NCI-H2107 treated with DMSO at 0.1 percent for 48 hours (cell line): ENCODE measurements at regions not wholly inside any gene's neighbourhood (a gene's known extent, or its start where the extent isn't known, plus 50 kb on each side); places are given as distances from the start of the nearest gene placed in this dataset.
A peak's percentile ranks its signal among the peaks of the same experiment; 100 is the strongest.

Experiments
- DNase-seq: peaks from one replicate; lab custom pipeline; 2025; ENCODE audit not compliant: unreplicated experiment; lab: John Stamatoyannopoulos, UW

DNA sequence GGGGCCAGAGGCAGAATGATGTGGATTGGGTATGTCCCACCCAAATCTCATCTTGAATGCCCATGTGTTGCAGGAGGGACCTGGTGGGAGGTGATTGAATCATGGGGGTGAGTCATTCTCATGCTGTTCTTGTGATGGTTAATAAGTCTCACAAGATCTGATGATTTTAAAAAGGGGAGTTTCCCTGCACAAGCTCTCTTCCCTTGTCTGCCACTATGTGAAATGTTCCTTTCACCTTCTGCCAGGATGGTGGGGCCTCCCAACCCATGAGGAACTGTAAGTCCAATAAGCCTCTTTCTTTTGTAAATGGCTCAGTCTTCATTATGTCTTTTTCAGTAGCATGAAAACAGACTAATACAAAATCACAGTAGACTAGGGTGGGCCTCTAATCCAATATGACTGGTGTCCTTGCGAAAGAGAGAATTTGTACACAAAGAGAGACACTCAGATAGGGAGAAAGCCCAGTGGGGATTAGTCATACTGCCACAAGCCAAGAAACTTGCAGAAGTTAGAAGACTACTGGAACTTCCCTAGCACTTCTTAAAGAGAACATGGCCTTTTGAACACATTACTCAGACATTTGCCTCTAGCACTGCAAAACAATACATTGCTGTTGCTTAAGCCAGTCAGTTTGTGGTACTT, 68.4 kb downstream of the ANXA1 start:
- no peak for DNase-seq

DNA sequence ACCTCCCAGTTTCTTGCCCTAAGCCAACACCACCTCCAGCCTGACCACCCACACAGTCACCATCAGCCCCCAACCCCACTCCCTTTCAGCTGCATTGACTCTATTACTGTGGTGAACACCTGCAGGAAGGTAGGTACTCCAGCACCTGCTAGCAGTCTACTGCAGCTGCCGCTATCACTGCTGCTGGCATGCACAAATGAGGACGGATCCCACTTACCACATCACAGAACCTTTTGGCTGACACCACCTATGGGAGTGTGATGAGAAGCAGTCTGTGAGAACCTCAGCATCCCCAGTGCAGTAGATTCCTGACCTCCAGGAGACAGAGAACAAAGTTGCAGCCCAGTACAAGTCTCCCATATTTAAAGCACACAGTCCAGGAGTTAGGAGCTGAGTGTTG, 71.9 kb downstream of the ANXA1 start:
- DNase-seq: no peak

- no peak for DNase-seq
These were observed 77.9 kb downstream of the ANXA1 start for GRCh38 chr9:73229543-73229942.

DNA sequence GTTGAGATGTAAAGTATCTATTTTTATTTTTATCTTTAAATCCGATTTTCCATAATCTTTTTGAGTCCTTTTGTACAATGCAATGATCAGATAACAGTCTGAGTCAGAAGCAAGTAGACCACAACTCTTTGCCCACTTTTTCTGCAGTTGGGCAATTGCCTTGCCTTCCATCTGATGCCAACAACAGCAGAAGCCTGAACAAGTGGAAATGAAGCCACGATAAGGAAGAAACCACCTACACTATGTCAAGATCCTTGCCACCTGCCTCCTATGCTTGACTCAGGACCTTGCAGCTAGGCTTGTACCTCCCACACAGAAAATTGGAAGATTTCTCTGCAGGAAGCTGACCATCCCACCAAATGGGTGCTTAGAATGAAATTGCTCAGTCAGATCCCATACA, 78.6 kb downstream of the ANXA1 start:
- no peak for DNase-seq

DNA sequence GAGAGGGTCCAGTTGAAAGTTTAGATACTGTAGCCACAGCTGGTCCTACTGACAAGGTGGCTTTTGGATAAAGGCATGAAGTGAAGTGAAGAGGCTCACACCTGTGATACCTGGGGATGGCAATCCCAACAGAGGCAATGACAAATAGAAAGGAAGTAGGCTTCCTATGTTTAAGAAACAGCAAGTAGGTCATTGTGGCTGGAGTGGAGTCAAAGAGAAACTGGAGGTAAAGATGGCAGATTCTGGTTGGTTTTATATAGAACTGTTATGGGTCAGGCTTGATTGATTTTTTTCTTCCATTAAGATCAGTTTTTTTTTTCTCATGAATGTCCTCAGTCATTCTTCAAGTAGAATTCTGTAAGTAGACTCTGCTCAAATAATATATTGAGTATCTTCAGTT, 79.5 kb downstream of the ANXA1 start:
- DNase-seq: no peak

- DNase-seq: no peak
These were observed 81.8 kb downstream of the ANXA1 start for GRCh38 chr9:73233359-73234007.

GRCh38 chr9:73234008-73234360, 82.3 kb downstream of the ANXA1 start:
- DNase-seq: no peak

GRCh38 chr9:73237140-73237539, 85.5 kb downstream of the ANXA1 start:
- no peak for DNase-seq

GRCh38 chr9:73239570-73240265, 88.1 kb downstream of the ANXA1 start:
- no peak for DNase-seq

- no peak for DNase-seq
These were observed 91.4 kb downstream of the ANXA1 start for GRCh38 chr9:73243078-73243477.

GRCh38 chr9:73259086-73259696, 107.5 kb downstream of the ANXA1 start:
- DNase-seq: no peak

DNA sequence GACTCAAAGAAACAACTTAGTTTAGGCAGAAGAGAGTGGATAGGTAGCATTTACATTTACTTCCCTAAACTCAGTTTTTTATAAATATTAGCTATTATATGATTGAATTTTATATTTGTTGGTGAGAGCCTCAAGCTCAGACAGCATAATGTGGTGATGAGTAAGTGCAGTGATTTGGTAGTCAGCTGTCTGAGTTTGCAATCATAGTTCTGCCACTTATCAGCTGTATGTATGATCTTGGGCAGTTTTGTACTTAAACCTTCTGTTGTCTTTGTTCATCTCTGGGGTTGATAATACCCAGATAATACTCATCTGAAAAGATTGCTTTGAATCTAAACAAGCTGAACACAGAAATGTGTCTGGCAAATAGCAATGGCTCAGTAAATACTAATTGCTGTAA, 108.8 kb downstream of the ANXA1 start:
- no peak for DNase-seq

DNA sequence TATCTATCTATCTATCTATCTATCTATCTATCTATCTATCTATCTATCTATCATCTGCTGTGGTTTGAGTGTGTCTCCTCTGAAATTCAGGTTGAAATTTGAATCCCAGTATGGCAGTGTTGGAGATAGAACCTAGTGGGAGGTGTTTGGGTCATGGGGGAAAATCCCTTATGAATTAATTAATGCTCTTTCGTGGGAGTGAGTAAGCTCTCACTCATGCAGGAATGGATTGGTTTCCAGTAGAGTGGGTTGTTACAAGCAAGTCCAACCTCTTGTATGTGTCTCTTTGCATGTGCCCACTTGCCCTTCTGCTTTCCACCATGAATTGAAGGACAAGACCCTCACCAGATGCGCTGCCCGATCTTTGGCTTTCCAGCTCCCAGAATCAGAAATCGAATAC, 113.0 kb downstream of the ANXA1 start:
- DNase-seq: no peak

DNA sequence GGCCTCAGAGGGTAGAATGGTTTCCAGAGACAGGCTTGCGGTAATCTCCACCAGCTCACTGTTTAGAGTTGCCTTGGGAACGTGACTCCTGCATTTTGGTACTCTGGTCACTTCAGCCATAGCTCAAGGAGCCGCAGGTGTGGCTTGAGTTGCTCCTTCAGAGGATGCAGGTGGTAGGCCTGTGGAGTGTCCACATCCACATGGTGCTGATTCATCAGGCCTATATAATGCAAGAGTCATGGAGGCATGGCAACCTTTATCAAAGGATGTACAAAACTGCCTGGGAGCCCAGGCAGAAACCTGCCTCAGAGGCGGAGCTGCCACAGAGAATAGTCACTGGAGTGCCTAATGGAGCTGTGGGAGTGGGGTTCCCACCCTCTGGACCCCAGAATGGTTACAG, 114.2 kb downstream of the ANXA1 start:
- DNase-seq: no peak

DNA sequence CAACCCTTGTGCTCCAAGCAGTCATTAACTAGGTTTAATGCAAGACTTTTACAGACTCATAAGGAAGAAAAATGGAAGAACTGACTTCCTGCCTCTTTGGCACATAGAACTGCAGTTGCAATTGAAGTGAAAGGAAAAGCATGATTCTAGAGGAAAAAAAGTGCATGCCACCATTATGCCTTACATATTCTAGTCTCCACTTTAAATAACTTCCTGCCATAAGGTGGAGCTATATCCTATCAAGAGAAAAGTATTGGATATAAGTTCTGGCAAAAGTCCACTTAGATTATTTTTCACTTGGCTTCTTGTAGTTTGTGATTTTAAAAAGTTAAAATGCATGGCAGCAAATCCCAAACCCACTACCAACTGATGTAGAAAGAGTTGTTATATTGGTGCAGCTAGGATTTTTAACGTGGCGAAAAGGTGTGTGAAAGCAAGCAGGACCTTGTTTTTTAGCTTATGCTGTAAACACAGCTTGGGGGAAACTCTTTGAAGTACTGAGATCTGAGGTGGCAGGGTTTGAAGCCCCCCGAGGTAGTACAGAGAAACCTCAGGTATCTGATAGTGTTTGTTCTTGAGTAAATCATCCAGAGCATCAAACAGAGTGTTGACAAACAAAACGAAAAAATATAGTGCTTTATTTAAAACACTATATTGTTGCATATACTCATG, 117.9 kb downstream of the ANXA1 start:
- peak; percentile 27 for DNase-seq

DNA sequence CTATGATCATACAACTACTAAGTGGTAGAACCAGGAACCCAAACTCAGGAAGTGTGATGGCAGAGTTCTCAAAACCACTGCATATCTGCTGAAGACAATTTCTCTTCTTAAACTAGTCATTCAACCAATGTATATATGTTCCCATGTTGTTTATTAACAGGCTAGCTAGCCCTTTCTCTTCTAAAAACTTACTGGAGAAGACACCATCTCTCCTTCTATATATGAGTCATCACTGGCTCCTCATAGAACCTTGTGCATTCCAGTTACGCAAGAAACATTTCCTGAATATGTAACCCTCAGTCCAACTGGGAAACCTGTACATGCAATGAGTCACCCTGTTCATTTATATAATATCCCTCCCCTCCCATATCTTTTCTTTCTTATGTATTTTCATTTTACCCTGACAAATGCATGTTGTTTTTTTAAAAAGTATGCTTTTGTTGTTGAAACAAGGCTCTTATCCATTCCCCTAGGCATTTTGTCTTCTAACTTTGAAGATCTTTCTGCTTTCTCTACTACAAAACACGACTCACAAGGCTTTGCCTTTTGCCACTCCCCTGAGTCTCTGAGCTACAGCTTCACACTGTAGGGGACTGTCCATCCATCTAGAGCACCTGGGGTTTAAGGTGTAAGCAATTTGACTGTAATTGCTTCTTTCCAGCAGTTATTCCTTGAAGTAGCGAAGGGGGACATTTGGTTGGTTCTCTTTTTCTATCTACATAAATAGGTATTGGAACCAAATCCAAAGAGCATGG, 119.5 kb downstream of the ANXA1 start:
- no peak for DNase-seq

DNA sequence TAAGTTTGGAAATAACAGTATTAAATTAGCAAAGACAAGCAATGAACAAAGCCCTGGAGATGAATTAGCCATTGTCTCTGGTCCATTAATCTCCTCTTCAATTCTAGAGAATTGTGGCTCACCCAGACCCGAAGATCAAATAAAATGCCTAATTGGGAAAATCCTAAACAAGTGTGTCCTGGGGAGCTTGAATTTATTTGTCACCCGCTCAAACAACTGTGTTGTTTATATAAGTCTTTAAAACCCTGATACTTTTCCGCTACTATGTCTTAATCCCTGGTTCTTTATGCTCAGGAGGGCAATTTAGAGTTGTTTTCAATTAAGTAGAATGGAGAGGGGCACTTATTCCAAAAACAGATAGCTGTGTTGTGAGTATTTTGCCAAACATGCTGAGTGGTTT, 128.4 kb downstream of the ANXA1 start:
- no peak for DNase-seq

DNA sequence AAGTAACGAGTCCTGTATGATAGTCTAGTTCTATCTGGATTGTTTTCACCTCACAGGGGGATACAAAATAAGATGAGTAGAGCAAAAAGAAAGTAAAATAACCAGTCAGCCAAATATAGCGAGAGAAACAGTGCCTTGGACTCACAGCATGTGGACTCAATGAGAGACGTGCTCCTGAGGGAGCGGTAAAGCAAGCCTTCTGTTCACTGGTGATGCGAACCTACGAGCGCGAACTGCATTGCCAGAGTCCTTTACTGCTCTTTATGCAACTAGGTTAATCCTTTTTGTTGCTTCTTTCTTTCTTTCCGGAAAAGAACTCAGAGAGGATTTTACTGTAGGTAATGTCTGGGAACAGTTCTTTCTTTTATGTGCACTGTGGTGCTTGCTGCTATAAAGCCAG, 132.7 kb downstream of the ANXA1 start:
- no peak for DNase-seq

DNA sequence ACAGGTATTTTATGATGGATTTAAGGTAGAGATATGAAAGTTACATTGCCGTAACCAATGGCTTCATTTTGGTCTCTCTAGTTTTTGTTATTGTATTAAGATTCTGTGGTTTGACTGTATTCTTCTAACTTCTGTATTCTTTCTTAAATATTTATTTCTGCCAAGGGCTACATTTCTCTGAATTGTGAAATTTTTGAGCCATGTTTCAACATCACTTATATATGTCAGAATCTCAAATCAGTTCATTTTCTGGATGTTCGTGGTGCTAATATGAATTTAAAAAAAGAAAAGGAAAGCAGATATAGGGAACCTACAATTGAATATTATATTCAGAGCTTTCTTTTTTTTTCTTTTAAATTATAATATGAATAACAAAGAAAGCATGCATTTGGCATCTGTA, 142.7 kb downstream of the ANXA1 start:
- DNase-seq: no peak

DNA sequence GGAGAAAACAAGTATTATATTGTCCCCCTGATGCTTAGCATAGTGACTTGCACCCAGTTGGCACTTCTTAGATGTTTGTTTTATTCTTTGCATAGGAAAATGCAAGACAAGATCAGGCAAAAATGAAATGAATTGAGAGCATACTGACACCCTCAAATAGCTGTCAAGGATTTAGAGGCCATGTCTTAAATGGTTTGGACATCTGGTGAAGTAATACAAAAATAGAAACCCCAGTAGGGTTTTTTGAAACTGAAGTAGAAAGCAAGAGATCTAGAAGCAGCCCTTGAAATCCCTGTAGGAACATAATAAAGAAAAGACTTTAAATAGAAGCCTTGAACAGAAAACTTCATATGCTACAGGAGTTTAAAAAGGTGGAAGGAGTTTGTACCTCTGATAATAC, 174.3 kb downstream of the ANXA1 start:
- DNase-seq: no peak

DNA sequence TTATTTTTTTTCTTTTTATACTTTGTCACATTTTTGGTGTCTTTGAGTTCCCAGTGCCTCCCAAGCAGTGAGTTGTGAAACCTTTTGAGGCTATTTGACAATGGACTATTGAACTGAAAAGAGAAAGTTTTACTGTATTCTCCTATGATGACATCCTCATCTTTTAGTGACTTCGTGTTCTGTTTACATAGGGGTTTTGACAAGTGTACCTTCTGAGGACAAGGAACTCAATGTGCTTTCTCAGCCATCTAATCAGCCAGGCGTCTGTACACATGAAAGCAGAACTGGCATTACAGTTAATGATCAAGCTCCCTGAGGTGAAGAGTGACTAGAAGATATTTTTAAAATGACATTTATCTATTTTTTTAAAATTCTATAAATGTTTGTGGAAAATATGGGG, 175.5 kb downstream of the ANXA1 start:
- DNase-seq: no peak
